Liver (tissue), 8 donors: ENCODE measurements at regions not wholly inside any gene's neighbourhood (a gene's known extent, or its start where the extent isn't known, plus 50 kb on each side); places are given as distances from the start of the nearest gene placed in this dataset.

Experiments
- DNase-seq: peaks from one replicate; pipeline ENCODE4 v3.0.0-alpha.2; 2017; ENCODE audit warnings: low spot score
- H3K27ac ChIP-seq, 2 donors: one replicate each; pipeline ENCODE4 v1.7.0; 2013; ENCODE audit warnings: inconsistent platforms in 2 of 2, low read length in 2 of 2, control low read depth in 1 of 2, low read depth in 1 of 2, mild to moderate bottlenecking in 1 of 2
- H3K27me3 ChIP-seq, 4 donors: one replicate each; pipeline versions ENCODE4 v1.6.1 to v1.7.0; 2013; ENCODE audit warnings: low read length in 3 of 4, inconsistent platforms in 1 of 4, mild to moderate bottlenecking in 1 of 4, moderate library complexity in 1 of 4; ENCODE audit not compliant: control insufficient read depth in 4 of 4, insufficient read depth in 4 of 4
- H3K36me3 ChIP-seq, 4 donors: one replicate each; pipeline versions ENCODE4 v1.6.1 to v1.7.0; 2013; ENCODE audit warnings: low read length in 3 of 4, mild to moderate bottlenecking in 3 of 4, low read depth in 1 of 4, moderate library complexity in 1 of 4; ENCODE audit not compliant: control insufficient read depth in 4 of 4, insufficient read depth in 3 of 4
- H3K4me1 ChIP-seq, 4 donors: one replicate each; pipeline versions ENCODE4 v1.6.1 to v1.7.0; 2013; ENCODE audit warnings: low read length in 3 of 4, mild to moderate bottlenecking in 3 of 4, moderate library complexity in 1 of 4; ENCODE audit not compliant: control insufficient read depth in 4 of 4, insufficient read depth in 4 of 4
- H3K4me3 ChIP-seq, 3 donors: one replicate each; pipeline versions ENCODE4 v1.6.1 to v1.7.0; 2013; ENCODE audit warnings: low read length in 3 of 3, control low read depth in 1 of 3, low read depth in 1 of 3, mild to moderate bottlenecking in 1 of 3
- H3K9ac ChIP-seq, 2 donors: one replicate each; pipeline ENCODE4 v1.7.0; 2013; ENCODE audit warnings: low read length in 2 of 2, mild to moderate bottlenecking in 2 of 2, moderate library complexity in 2 of 2, control low read depth in 1 of 2, low read depth in 1 of 2
- H3K9me3 ChIP-seq, 4 donors: one replicate each; pipeline versions ENCODE4 v1.6.1 to v1.7.0; 2013; ENCODE audit warnings: low read length in 3 of 4; ENCODE audit not compliant: control insufficient read depth in 4 of 4
- ATF3 ChIP-seq: IDR thresholded peaks from 2 replicates; pipeline ENCODE4 v1.6.1; 2016; ENCODE audit warnings: antibody characterized with exemption
- CTCF ChIP-seq: fragments of 150-350 bp; IDR thresholded peaks from 2 replicates; pipeline ENCODE4 v1.5.1; 2017; ENCODE audit warnings: improper control_type of control experiment, low read depth, low read length; ENCODE audit not compliant: missing input control
- EGR1 ChIP-seq, 2 donors: IDR thresholded peaks; 2 replicates each; pipeline ENCODE4 v1.6.1; 2016 to 2018; ENCODE audit warnings: antibody characterized with exemption in 2 of 2, low read depth in 2 of 2
- FOXA2 ChIP-seq: IDR thresholded peaks from 2 replicates; pipeline ENCODE4 v1.6.1; 2016; ENCODE audit warnings: antibody characterized with exemption
- GABPA ChIP-seq, 2 donors: IDR thresholded peaks in 1 of 2; conservative IDR thresholded peaks in 1 of 2; 2 replicates each; pipeline ENCODE4 v1.6.1; 2016; ENCODE audit warnings: antibody characterized with exemption in 2 of 2, mild to moderate bottlenecking in 1 of 2, moderate library complexity in 1 of 2
- JUND ChIP-seq, 2 donors: IDR thresholded peaks; 2 replicates each; pipeline ENCODE4 v1.6.1; 2016; ENCODE audit warnings: antibody characterized with exemption in 2 of 2
- MAX ChIP-seq: IDR thresholded peaks from 2 replicates; pipeline ENCODE4 v1.6.1; 2016; ENCODE audit warnings: antibody characterized with exemption
- NR2F2 ChIP-seq: IDR thresholded peaks from 2 replicates; pipeline ENCODE4 v1.6.1; 2016; ENCODE audit warnings: antibody characterized with exemption
- RAD21 ChIP-seq, 2 donors: IDR thresholded peaks; 2 replicates each; pipeline ENCODE4 v1.6.1; 2016; ENCODE audit warnings: antibody characterized with exemption in 2 of 2, mild to moderate bottlenecking in 2 of 2
- REST ChIP-seq: IDR thresholded peaks from 2 replicates; pipeline ENCODE4 v1.6.1; 2016; ENCODE audit warnings: antibody characterized with exemption, mild to moderate bottlenecking
- RXRA ChIP-seq, 2 donors: IDR thresholded peaks; 2 replicates each; pipeline ENCODE4 v1.6.1; 2017 to 2018; ENCODE audit warnings: antibody characterized with exemption in 2 of 2, mild to moderate bottlenecking in 1 of 2
- SP1 ChIP-seq: IDR thresholded peaks from 2 replicates; pipeline ENCODE4 v1.6.1; 2018; ENCODE audit warnings: antibody characterized with exemption, mild to moderate bottlenecking
- TAF1 ChIP-seq: conservative IDR thresholded peaks from 2 replicates; pipeline ENCODE4 v1.6.1; 2016; ENCODE audit warnings: antibody characterized with exemption, mild to moderate bottlenecking
- YY1 ChIP-seq: IDR thresholded peaks from 2 replicates; pipeline ENCODE4 v1.6.1; 2016; ENCODE audit warnings: antibody characterized with exemption, mild to moderate bottlenecking
- WGBS: extraction: QIAGEN DNeasy Blood & Tissue Kit; methylation state at CpG from one replicate; pipeline ENCODE4 v1.1.7; 2013; 5-methylcytosine and 5-hydroxymethylcytosine counted together
- donor health status: healthy.
- donor health status: healthy.
- donor health status: healthy.
- donor health status: healthy.
- donor health status: healthy.

- Histone ChIP-seq H3K9ac (no peak overlapping the region), H3K4me1 (no peaks in the 10 kb centered on the region), H3K9me3 (no peaks in the 10 kb centered on the region), H3K36me3 (no peaks in the 10 kb centered on the region), H3K4me3 (no peak overlapping the region), H3K27ac (no peak overlapping the region), H3K27me3 (no peaks in the 10 kb centered on the region)
- 88% methylated on average over 11 of the region's 11 CpGs for WGBS
- TF ChIP-seq MAX, result no peak
- no peak for TF ChIP-seq RAD21 (IDR thresholded peaks at IDR 0.05)
- TF ChIP-seq SP1, result no peak
- TF ChIP-seq NR2F2, result no peak
- no peak for TF ChIP-seq TAF1
- no peak for TF ChIP-seq EGR1 (IDR thresholded peaks at IDR 0.05; ENCODE audit: low read depth in 2 of 2)
- no peak for DNase-seq
Observed at GRCh38 chr10:78277314-78278057, 243.8 kb downstream of the RPS24 start.

- H3K36me3 ChIP-seq, result no peaks in the 10 kb centered on the region
- no peak for TF ChIP-seq EGR1 (IDR thresholded peaks at IDR 0.05; ENCODE audit: low read depth in 2 of 2)
- no peak for TF ChIP-seq ATF3
- TF ChIP-seq RAD21 (IDR thresholded peaks at IDR 0.05), result no peak
- TF ChIP-seq YY1, result no peak
- no peak for TF ChIP-seq TAF1
- no peak for TF ChIP-seq REST
- TF ChIP-seq GABPA (IDR thresholded peaks at IDR 0.05 in 1 of 2, conservative IDR thresholded peaks at IDR 0.05 in 1 of 2), result no peak
- TF ChIP-seq RXRA (IDR thresholded peaks at IDR 0.05), result no peak
- no peak for TF ChIP-seq FOXA2
- no peak for TF ChIP-seq JUND (IDR thresholded peaks at IDR 0.05)
- WGBS, result 88% methylated on average over 6 of the region's 6 CpGs
- H3K9ac ChIP-seq, result no peak overlapping the region
- no peaks in the 10 kb centered on the region for H3K4me1 ChIP-seq
- H3K27ac ChIP-seq, result no peak overlapping the region
- no peaks in the 10 kb centered on the region for H3K9me3 ChIP-seq
- DNase-seq, result no peak
- H3K27me3 ChIP-seq, result no peaks in the 10 kb centered on the region
- no peak overlapping the region for H3K4me3 ChIP-seq
Observed at GRCh38 chr10:78278058-78278404, 244.4 kb downstream of the RPS24 start.

- 89% methylated on average over 7 of the region's 7 CpGs for WGBS
- DNase-seq, result no peak
- no peak overlapping the region for H3K9ac ChIP-seq
- no peak overlapping the region for H3K27ac ChIP-seq
- H3K27me3 ChIP-seq, result no peaks in the 10 kb centered on the region
- no peak overlapping the region for H3K4me3 ChIP-seq
- H3K4me1 ChIP-seq, result no peaks in the 10 kb centered on the region
- TF ChIP-seq EGR1 (IDR thresholded peaks at IDR 0.05; ENCODE audit: low read depth in 2 of 2) (no peak), ATF3 (no peak), YY1 (no peak), CTCF (no peak)
- no peaks in the 10 kb centered on the region for H3K36me3 ChIP-seq
- no peaks in the 10 kb centered on the region for H3K9me3 ChIP-seq
Observed at GRCh38 chr10:78279756-78280155, 246.1 kb downstream of the RPS24 start.
